ENCODE measurements at regions not wholly inside any gene's neighbourhood (a gene's known extent, or its start where the extent isn't known, plus 50 kb on each side); places are given as distances from the start of the nearest gene placed in this dataset.

- no peak for DNase-seq
Measured at GRCh38 chr2:234763002-234763873, 188.6 kb upstream of the SH3BP4 start.

- DNase-seq = no peak
Measured at GRCh38 chr2:234761910-234762309, 189.9 kb upstream of the SH3BP4 start.

- DNase-seq = no peak
Measured at GRCh38 chr2:234754126-234754525, 197.7 kb upstream of the SH3BP4 start.

- no peak for DNase-seq
Measured at GRCh38 chr2:234753701-234754100, 198.1 kb upstream of the SH3BP4 start.

GRCh38 chr2:234752966-234753365 lies 198.9 kb upstream of the SH3BP4 start:
- DNase-seq = no peak

- no peak for DNase-seq
Measured at GRCh38 chr2:234751275-234751973, 200.4 kb upstream of the SH3BP4 start.

- DNase-seq = no peak
Measured at GRCh38 chr2:234747833-234748559, 203.8 kb upstream of the SH3BP4 start.

- DNase-seq = no peak
Measured at GRCh38 chr2:234747032-234747431, 204.8 kb upstream of the SH3BP4 start.

- no peak for DNase-seq
Measured at GRCh38 chr2:234745347-234745746, 206.5 kb upstream of the SH3BP4 start.

- no peak for DNase-seq
Measured at GRCh38 chr2:234741976-234742375, 209.8 kb upstream of the SH3BP4 start.

GRCh38 chr2:234739061-234739460 lies 212.8 kb upstream of the SH3BP4 start:
- no peak for DNase-seq

GRCh38 chr2:234735829-234736228 lies 216.0 kb upstream of the SH3BP4 start:
- no peak for DNase-seq

GRCh38 chr2:234733795-234734600 lies 217.8 kb upstream of the SH3BP4 start:
- no peak for DNase-seq

- no peak for DNase-seq
Measured at GRCh38 chr2:234733093-234733489, 218.7 kb upstream of the SH3BP4 start.

- no peak for DNase-seq
Measured at GRCh38 chr2:234732404-234733092, 219.3 kb upstream of the SH3BP4 start.

- DNase-seq = no peak
Measured at GRCh38 chr2:234731236-234731635, 220.6 kb upstream of the SH3BP4 start.

- no peak for DNase-seq
Measured at GRCh38 chr2:234730066-234730640, 221.7 kb upstream of the SH3BP4 start.

- DNase-seq = no peak
Measured at GRCh38 chr2:234725528-234726264, 226.1 kb upstream of the SH3BP4 start.

- no peak for DNase-seq
Measured at GRCh38 chr2:234724850-234725249, 227.0 kb upstream of the SH3BP4 start.

GRCh38 chr2:234723400-234723799 lies 226.5 kb upstream of the ARL4C start:
- DNase-seq = no peak

GRCh38 chr2:234722176-234722575 lies 225.3 kb upstream of the ARL4C start:
- no peak for DNase-seq

Measured in NCI-H1092 treated with DMSO at 0.1 percent for 48 hours (cell line).